ENCODE measurements at regions not wholly inside any gene's neighbourhood (a gene's known extent, or its start where the extent isn't known, plus 50 kb on each side); places are given as distances from the start of the nearest gene placed in this dataset.

GRCh38 chr10:6363511-6363910 lies 160.8 kb downstream of the PFKFB3 start:
- no peak overlapping the region for H2AFZ ChIP-seq (ENCODE audit: low read depth, low read length)
- intact Hi-C loops (cut with micrococcal nuclease), result no loop called here
- no peak overlapping the region for H3K27ac ChIP-seq (ENCODE audit: insufficient read depth, low read depth, low read length)
- H3K9ac ChIP-seq (replicated peaks; ENCODE audit: extremely low read depth, insufficient read depth, low read length), result no peak overlapping the region
- no peaks in the 10 kb centered on the region for H3K9me3 ChIP-seq (replicated peaks; ENCODE audit: control insufficient read depth, insufficient read depth, low read length)
- DNase-seq (ENCODE audit: low read depth, low spot score) (no peak), FAIRE-seq (no peak)
- no peaks in the 10 kb centered on the region for H3K36me3 ChIP-seq (ENCODE audit: control insufficient read depth in 2 of 2, extremely low read depth in 1 of 2, insufficient read depth in 2 of 2, low read length in 2 of 2)
- no TSS peak for BruUV-seq (replicated peaks)
- CTCF ChIA-PET, result interaction anchor here (0.9 to 1.3 kb wide), 2 partner anchors 38 to 43 kb away, joined by 3 read pairs; no protein-coding TSS in a partner anchor
- no peaks in the 10 kb centered on the region for H3K4me1 ChIP-seq (ENCODE audit: control insufficient read depth, extremely low read depth, insufficient read depth, low read length)
- H3K4me3 ChIP-seq (replicated peaks in 1 of 3; ENCODE audit: insufficient read depth in 1 of 3, low read depth in 1 of 3, low read length in 3 of 3), result no peak overlapping the region
- POLR2A ChIA-PET, result no interaction called here
- H3K27me3 ChIP-seq (ENCODE audit: control insufficient read depth in 2 of 2, insufficient read depth in 2 of 2, low read length in 2 of 2), result peaks cover 0 to 8% of the 10 kb centered on the region in 2 experiments
- H4K20me1 ChIP-seq (replicated peaks; ENCODE audit: control insufficient read depth, extremely low read depth, insufficient read depth, low read length), result no peaks in the 10 kb centered on the region
- H3K79me2 ChIP-seq (ENCODE audit: control insufficient read depth, insufficient read depth, low read length), result no peaks in the 10 kb centered on the region
- H3K9me1 ChIP-seq (replicated peaks; ENCODE audit: control insufficient read depth, extremely low read depth, insufficient read depth, low read length), result no peaks in the 10 kb centered on the region
- TF ChIP-seq CTCF (IDR thresholded peaks at IDR 0.05; ENCODE audit: extremely low read depth in 1 of 2, insufficient read depth in 1 of 2, low read depth in 1 of 2, low read length in 2 of 2) (no peak), FOS (IDR thresholded peaks at IDR 0.05; ENCODE audit: borderline replicate concordance, insufficient read depth, low read length) (no peak), GATA2 (IDR thresholded peaks at IDR 0.05; ENCODE audit: insufficient read depth, insufficient read length, low read depth, low read length) (no peak), JUN (IDR thresholded peaks at IDR 0.05; ENCODE audit: borderline replicate concordance, insufficient read depth, insufficient read length, low read depth) (no peak), POLR2AphosphoS5 (IDR thresholded peaks at IDR 0.05; ENCODE audit: insufficient read depth, low read depth, low read length) (no peak)
- TF ChIP-seq, protein P1, sequence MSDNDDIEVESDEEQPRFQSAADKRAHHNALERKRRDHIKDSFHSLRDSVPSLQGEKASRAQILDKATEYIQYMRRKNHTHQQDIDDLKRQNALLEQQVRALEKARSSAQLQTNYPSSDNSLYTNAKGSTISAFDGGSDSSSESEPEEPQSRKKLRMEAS (IDR thresholded peaks at IDR 0.05; ENCODE audit: insufficient read depth, insufficient read length), result no peak
- dilution Hi-C loops (cut with MboI; ENCODE audit: extremely low pct_ligation_motif_present, low sequenced_read_pairs), result no loop called here
- H3K4me2 ChIP-seq (ENCODE audit: insufficient read depth, low read length), result no peak overlapping the region

All from endothelial cell of umbilical vein (primary cell).